GM12865 (cell line): ENCODE measurements at regions not wholly inside any gene's neighbourhood (a gene's known extent, or its start where the extent isn't known, plus 50 kb on each side); places are given as distances from the start of the nearest gene placed in this dataset.

ENCODE experiments used
- DNase-seq: peaks from one replicate; pipeline ENCODE4 v3.0.0; 2010; ENCODE audit warnings: low read depth
- H3K4me3 ChIP-seq: 2 replicates; pipeline ENCODE4 v1.5.1; 2011; ENCODE audit warnings: mild to moderate bottlenecking, low read depth, low read length, control low read depth
- TF ChIP-seq, protein P1 (sequence below): IDR thresholded peaks from 2 replicates; pipeline ENCODE4 v1.5.1; 2011; ENCODE audit warnings: low read length, control low read depth, low read depth, inconsistent platforms; ENCODE audit not compliant: insufficient read depth; ENCODE audit errors: missing control alignments

- DNase-seq, result no peak
- no peak overlapping the region for H3K4me3 ChIP-seq
- TF ChIP-seq, protein P1, sequence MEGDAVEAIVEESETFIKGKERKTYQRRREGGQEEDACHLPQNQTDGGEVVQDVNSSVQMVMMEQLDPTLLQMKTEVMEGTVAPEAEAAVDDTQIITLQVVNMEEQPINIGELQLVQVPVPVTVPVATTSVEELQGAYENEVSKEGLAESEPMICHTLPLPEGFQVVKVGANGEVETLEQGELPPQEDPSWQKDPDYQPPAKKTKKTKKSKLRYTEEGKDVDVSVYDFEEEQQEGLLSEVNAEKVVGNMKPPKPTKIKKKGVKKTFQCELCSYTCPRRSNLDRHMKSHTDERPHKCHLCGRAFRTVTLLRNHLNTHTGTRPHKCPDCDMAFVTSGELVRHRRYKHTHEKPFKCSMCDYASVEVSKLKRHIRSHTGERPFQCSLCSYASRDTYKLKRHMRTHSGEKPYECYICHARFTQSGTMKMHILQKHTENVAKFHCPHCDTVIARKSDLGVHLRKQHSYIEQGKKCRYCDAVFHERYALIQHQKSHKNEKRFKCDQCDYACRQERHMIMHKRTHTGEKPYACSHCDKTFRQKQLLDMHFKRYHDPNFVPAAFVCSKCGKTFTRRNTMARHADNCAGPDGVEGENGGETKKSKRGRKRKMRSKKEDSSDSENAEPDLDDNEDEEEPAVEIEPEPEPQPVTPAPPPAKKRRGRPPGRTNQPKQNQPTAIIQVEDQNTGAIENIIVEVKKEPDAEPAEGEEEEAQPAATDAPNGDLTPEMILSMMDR, result no peak
Measured at GRCh38 chr14:101061411-101062064, 158.0 kb upstream of the RTL1 start.

DNA sequence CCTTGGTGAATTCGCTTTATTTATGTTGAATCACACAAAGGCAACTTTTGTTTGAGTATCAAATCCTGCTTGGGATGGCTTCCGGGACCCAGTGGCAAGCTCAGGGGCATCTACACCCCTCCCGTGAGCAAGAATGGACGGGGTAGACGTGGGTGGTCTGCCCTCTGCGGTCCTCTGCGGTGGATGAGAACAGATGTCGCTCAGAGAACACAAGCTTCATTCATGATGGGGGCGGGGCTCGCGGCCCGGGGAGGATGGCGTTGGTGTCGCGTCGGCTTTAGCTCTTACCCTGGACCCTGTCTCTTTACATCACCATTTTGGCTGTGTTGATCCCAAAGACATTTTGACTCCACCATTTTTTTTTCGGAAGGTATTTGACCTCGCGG, 158.5 kb upstream of the RTL1 start:
- TF ChIP-seq, protein P1, result no peak
- DNase-seq, result no peak
- no peak overlapping the region for H3K4me3 ChIP-seq

DNA sequence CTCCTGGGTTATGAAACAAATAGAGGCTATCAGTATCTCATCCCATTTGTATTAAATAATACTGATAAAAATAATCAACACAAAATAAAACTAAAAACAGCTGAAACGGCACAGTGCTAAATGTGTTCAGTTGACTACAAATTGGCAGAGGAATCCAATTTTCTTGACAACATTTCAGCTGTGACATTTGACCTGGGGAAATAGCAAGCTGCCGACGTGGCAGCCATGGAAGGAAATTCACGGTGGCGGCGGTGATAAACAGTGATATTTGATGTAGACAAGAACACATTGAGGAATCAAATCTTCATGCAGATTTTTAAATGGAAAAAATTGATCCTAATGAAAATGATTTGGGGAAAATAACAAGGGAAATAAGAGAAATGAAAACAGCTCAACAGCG, 159.1 kb upstream of the RTL1 start:
- TF ChIP-seq, protein P1, result no peak
- H3K4me3 ChIP-seq, result no peak overlapping the region
- no peak for DNase-seq

- TF ChIP-seq, protein P1, result no peak
- H3K4me3 ChIP-seq, result no peak overlapping the region
- DNase-seq, result no peak
Measured at GRCh38 chr14:101063121-101063520, 159.6 kb upstream of the RTL1 start.

- TF ChIP-seq, protein P1, result no peak
- no peak overlapping the region for H3K4me3 ChIP-seq
- no peak for DNase-seq
Measured at GRCh38 chr14:101064121-101064661, 160.7 kb upstream of the RTL1 start.

GRCh38 chr14:101064718-101065117, 161.2 kb upstream of the RTL1 start:
- DNase-seq, result no peak
- TF ChIP-seq, protein P1, result no peak
- no peak overlapping the region for H3K4me3 ChIP-seq

- no peak overlapping the region for H3K4me3 ChIP-seq
- DNase-seq, result no peak
- TF ChIP-seq, protein P1, result no peak
Measured at GRCh38 chr14:101065246-101065645, 161.7 kb upstream of the RTL1 start.
